ENCODE measurements at regions not wholly inside any gene's neighbourhood (a gene's known extent, or its start where the extent isn't known, plus 50 kb on each side); places are given as distances from the start of the nearest gene placed in this dataset.

GRCh38 chr13:106343836-106344235 is 191.6 kb downstream of the EFNB2 start:
- TF ChIP-seq POLR2A (IDR thresholded peaks at IDR 0.05; ENCODE audit: low read depth, low read length) (no peak), POU2F2 (IDR thresholded peaks at IDR 0.05; ENCODE audit: low read depth, low read length) (no peak), SPI1 (IDR thresholded peaks at IDR 0.05; ENCODE audit: low read depth, low read length) (no peak)

Data from GM12891 (cell line).